DOHH2 (cell line): ENCODE measurements at regions not wholly inside any gene's neighbourhood (a gene's known extent, or its start where the extent isn't known, plus 50 kb on each side); places are given as distances from the start of the nearest gene placed in this dataset.

Experiments used
- H3F3A ChIP-seq: fragments of 200-600 bp; sonication (generic), shearing (Covaris generic); 2 replicates; pipeline ENCODE4 v1.6.0; 2016; ENCODE audit warnings: antibody characterized with exemption, mild to moderate bottlenecking; ENCODE audit not compliant: control insufficient read depth, insufficient read depth
- H3K27ac ChIP-seq: fragments of 200-600 bp; sonication (generic); 2 replicates; pipeline ENCODE4 v1.5.1; 2014; ENCODE audit warnings: low read depth, mild to moderate bottlenecking, low read length, moderate library complexity
- H3K27me3 ChIP-seq: fragments of 200-600 bp; sonication (generic); 2 replicates; pipeline ENCODE4 v1.6.1; 2014; ENCODE audit warnings: mild to moderate bottlenecking, low read length, mixed read lengths; ENCODE audit not compliant: control insufficient read depth
- H3K36me3 ChIP-seq: fragments of 200-600 bp; sonication (generic); 2 replicates; pipeline ENCODE4 v1.6.1; 2014; ENCODE audit warnings: mild to moderate bottlenecking, low read length, moderate library complexity, mixed read lengths; ENCODE audit not compliant: control insufficient read depth
- H3K4me1 ChIP-seq: fragments of 200-600 bp; sonication (generic); 2 replicates; pipeline ENCODE4 v1.6.1; 2014; ENCODE audit warnings: mild to moderate bottlenecking, low read length, mixed read lengths; ENCODE audit not compliant: control insufficient read depth
- H3K4me2 ChIP-seq: fragments of 200-600 bp; sonication (generic); 2 replicates; pipeline ENCODE4 v1.6.0; 2014; ENCODE audit warnings: mild to moderate bottlenecking, low read length, moderate library complexity
- H3K4me3 ChIP-seq: fragments of 200-600 bp; sonication (generic); 2 replicates; pipeline ENCODE4 v1.5.1; 2014; ENCODE audit warnings: mild to moderate bottlenecking, low read length, mixed read lengths
- H3K79me2 ChIP-seq: fragments of 200-600 bp; sonication (generic); 2 replicates; pipeline ENCODE4 v1.6.1; 2014; ENCODE audit warnings: mild to moderate bottlenecking, low read length, mixed read lengths; ENCODE audit not compliant: control insufficient read depth
- H3K9me2 ChIP-seq: fragments of 200-600 bp; sonication (generic); replicated peaks from 2 replicates; pipeline ENCODE4 v1.6.1; 2014; ENCODE audit warnings: mild to moderate bottlenecking, low read length, mixed read lengths; ENCODE audit not compliant: control insufficient read depth
- H3K9me3 ChIP-seq: fragments of 200-600 bp; sonication (generic); 2 replicates; pipeline ENCODE4 v1.6.1; 2014; ENCODE audit warnings: antibody characterized with exemption, low read length, mixed read lengths; ENCODE audit not compliant: control insufficient read depth, insufficient read depth
- H4K20me1 ChIP-seq: fragments of 200-600 bp; sonication (generic); 2 replicates; pipeline ENCODE4 v1.6.0; 2014; ENCODE audit warnings: low read depth, mild to moderate bottlenecking, antibody characterized with exemption, low read length, moderate library complexity; ENCODE audit not compliant: control insufficient read depth, insufficient read depth
- EZH2phosphoT487 ChIP-seq: fragments of 200-600 bp; sonication (generic); IDR thresholded peaks from 2 replicates; pipeline ENCODE4 v1.6.1; 2017; ENCODE audit warnings: borderline replicate concordance, mild to moderate bottlenecking, antibody characterized with exemption, low read length, moderate library complexity, mixed read lengths
- TF ChIP-seq, protein P1 (sequence below): fragments of 200-600 bp; sonication (generic); IDR thresholded peaks from one replicate; pipeline ENCODE4 v1.5.1; 2014; ENCODE audit warnings: antibody characterized with exemption, mild to moderate bottlenecking, low read depth, low read length; ENCODE audit not compliant: poor library complexity, severe bottlenecking

DNA sequence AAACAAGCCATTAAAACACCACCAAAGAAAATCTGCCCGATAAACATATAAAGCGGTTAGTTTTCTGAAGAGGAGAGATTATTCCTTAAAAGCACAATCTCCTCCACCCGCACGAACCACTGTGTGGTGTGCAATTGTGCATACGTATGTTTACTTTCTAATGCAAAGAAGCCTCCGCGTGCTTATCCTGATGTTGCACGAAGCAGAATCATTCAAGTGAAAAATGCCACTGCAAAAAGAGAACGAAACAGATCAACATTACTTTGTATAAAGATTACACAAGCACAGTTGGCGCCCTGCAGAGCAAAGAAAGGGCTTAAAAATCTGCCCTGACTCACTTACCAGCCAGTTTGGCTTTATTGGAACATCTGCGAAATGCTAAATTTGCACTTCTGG lies 166.8 kb downstream of the ZNF281 start:
- Histone ChIP-seq H3K4me2 (no peak overlapping the region), H3F3A (no peaks in the 10 kb centered on the region), H3K79me2 (no peaks in the 10 kb centered on the region), H4K20me1 (no peaks in the 10 kb centered on the region), H3K36me3 (no peaks in the 10 kb centered on the region), H3K27me3 (peaks cover 23% of the 10 kb centered on the region), H3K27ac (no peak overlapping the region), H3K4me3 (no peak overlapping the region), H3K9me2 (no peaks in the 10 kb centered on the region), H3K9me3 (no peaks in the 10 kb centered on the region), H3K4me1 (no peaks in the 10 kb centered on the region)
- no peak for TF ChIP-seq EZH2phosphoT487
- TF ChIP-seq, protein P1, sequence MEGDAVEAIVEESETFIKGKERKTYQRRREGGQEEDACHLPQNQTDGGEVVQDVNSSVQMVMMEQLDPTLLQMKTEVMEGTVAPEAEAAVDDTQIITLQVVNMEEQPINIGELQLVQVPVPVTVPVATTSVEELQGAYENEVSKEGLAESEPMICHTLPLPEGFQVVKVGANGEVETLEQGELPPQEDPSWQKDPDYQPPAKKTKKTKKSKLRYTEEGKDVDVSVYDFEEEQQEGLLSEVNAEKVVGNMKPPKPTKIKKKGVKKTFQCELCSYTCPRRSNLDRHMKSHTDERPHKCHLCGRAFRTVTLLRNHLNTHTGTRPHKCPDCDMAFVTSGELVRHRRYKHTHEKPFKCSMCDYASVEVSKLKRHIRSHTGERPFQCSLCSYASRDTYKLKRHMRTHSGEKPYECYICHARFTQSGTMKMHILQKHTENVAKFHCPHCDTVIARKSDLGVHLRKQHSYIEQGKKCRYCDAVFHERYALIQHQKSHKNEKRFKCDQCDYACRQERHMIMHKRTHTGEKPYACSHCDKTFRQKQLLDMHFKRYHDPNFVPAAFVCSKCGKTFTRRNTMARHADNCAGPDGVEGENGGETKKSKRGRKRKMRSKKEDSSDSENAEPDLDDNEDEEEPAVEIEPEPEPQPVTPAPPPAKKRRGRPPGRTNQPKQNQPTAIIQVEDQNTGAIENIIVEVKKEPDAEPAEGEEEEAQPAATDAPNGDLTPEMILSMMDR: no peak

DNA sequence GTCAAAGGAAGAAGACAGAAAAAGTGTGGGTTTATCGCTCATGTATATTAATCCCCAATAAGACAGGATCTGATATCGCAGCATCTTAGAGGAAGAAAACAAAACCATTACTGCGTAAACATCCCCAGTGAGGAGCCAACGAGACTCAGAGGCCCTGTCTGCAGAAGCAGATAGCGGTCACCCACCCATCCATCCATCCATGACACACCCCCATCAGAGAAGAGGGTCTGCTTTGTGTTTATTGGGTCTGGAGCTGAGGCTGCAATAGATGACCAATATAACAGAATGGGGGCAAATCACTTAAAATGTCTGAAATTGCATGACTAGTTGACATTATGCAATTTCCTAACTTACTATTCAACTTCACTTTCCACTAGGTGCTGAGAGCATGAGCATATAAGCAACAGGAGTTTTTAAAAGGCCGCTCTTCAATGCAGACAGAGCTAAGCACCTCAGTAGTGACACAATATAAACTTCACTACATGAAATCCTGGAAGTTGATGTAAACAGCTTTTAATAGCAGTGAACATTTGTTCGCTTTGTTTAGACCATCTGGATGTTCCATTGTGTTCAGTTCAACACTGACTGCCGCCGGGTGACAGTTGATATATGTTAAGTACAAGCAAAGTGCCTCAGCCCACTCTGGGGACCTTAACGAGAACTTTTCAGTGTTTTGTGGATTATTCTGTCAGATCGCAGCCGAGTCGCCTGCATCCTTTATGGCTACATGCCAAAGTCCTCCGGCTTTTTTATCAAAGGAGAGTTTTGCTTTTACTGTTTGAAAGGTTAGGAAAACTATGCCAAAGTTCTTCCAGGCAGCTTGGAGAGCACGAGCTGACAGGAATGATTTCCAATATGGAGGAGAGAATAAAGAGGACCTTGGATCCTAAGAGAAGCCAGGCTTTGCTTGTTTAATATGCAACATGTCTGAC lies 167.5 kb downstream of the ZNF281 start:
- Histone ChIP-seq H3K9me2 (no peaks in the 10 kb centered on the region), H3K27me3 (peaks cover 27% of the 10 kb centered on the region), H3K4me2 (no peak overlapping the region), H3K4me3 (no peak overlapping the region), H3F3A (no peaks in the 10 kb centered on the region), H3K9me3 (no peaks in the 10 kb centered on the region), H3K79me2 (no peaks in the 10 kb centered on the region), H3K27ac (no peak overlapping the region), H3K36me3 (no peaks in the 10 kb centered on the region), H4K20me1 (no peaks in the 10 kb centered on the region), H3K4me1 (no peaks in the 10 kb centered on the region)
- no peak for TF ChIP-seq EZH2phosphoT487
- TF ChIP-seq, protein P1: no peak

DNA sequence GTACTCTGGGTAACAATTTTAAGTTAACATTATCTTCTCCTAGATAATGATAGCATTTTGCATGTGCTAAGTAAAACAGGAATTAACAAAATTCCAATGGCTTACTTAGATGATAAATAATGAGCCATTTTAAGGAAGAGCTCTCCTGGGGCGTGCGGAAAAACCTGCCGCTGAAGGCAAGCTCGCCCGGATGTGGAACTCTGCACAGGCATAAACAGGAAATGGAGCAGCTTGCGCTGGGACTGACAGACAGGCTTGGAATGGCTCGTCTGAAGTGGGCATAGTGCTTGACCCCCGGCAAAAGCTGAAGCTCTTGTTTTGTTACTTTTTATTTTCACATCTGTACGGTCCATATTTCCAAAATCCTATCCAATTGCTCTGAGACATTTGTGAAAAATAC lies 169.2 kb downstream of the ZNF281 start:
- Histone ChIP-seq H3K27ac (no peak overlapping the region), H3K9me3 (no peaks in the 10 kb centered on the region), H3K27me3 (peaks cover 31% of the 10 kb centered on the region), H3K4me1 (no peaks in the 10 kb centered on the region), H4K20me1 (no peaks in the 10 kb centered on the region), H3K4me2 (no peak overlapping the region), H3K36me3 (no peaks in the 10 kb centered on the region), H3F3A (no peaks in the 10 kb centered on the region), H3K79me2 (no peaks in the 10 kb centered on the region), H3K9me2 (no peaks in the 10 kb centered on the region), H3K4me3 (no peak overlapping the region)
- TF ChIP-seq, protein P1: no peak
- no peak for TF ChIP-seq EZH2phosphoT487
